ENCODE measurements at regions not wholly inside any gene's neighbourhood (a gene's known extent, or its start where the extent isn't known, plus 50 kb on each side); places are given as distances from the start of the nearest gene placed in this dataset.

DNA sequence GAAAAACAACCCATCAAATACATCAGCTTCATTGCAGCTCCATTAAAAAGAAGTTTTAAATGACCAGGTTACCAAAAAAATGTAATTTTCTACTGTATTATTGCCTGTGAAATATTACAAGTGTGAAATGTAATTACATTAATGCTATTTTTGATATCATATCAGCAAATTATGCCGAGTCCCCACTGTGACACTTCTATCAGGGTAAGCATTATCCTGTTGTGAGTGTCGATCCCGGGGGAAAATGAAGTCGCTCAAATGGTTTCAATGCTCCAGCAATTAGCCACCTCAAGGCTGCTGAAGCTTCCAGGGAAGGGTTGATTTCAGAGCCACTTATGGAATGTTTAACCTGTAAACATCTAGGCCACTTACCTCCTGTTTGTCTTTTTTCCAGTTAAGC, 70.4 kb downstream of the RCN1 start:
- no peak for DNase-seq (ENCODE audit: low read depth, low spot score)

DNA sequence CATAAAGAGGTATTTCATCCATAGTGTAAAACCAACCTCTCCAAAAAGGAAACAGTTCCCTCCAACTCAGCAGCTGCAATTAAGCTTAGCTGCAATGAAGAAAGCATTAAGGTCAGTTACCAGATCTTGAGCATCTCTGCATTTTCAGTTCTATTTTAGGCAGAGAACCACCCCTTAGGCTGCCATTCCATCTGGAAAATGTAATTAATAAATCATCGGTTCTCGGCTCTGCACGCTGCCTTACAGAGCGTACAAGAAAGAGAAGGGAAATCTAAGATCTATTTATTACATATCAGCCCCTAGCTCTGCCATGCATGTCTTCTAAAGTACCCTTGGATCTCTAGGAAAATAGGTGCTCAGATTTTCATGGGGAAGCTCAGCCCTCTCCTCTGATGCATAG, 71.5 kb downstream of the RCN1 start:
- DNase-seq (ENCODE audit: low read depth, low spot score): no peak

DNA sequence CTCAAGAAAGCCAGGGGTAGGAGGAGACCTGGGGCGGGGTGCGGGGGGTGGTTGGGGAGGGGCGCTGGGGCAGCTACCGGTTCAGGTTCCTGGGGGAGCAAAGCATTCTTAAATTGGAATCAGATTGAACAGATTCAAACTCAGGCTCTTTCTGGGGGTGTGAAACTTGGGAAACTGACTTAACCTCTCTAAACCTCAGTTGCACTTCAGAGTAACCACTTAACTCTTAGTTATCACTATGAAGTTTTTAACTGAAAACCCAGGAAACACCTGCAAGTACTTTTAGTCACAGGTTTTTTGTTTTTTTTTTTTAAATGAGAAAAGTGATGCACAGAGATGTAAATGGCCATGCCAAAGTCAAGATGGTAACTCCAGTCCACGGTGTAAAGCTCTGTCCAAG, 72.0 kb downstream of the RCN1 start:
- no peak for DNase-seq (ENCODE audit: low read depth, low spot score)

DNA sequence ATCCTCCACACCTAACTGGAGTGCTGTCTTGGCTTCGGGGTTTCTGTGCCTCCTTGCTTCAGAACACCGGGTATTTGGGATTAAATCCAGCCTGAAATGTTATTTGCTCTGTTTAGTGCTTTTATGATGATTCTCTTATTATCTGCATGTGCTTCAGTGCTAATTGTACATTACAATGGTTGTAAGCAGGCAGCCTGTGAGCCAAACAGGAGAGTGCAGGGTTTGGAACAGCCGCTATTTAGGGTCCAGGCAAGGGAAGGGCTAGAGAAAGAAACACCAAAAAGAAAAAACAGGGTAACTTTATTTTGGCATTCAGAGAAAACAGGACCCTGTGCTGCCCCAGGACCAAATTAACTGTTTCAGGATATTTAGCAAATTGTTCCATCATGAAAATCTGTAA, 72.7 kb downstream of the RCN1 start:
- DNase-seq (ENCODE audit: low read depth, low spot score): no peak

DNA sequence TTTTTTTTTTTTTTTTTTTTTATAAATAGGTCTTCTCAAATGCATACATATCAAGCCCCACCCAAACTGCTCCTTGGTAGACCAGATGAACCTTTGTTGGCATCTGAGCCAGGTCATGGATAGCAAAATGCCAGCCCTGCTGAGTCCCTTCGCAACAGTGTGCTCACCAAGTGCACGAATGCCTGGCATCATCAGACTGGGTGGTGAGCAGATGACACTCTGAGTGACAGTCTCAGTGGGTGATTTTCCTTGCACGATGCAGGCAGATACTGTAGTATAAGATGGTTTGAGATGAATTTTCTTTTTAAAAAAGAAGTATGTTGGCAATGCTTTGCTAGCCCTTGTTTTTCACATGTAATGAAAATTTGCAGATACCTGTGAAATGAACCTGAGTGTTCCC, 74.0 kb downstream of the RCN1 start:
- DNase-seq (ENCODE audit: low read depth, low spot score): no peak

DNA sequence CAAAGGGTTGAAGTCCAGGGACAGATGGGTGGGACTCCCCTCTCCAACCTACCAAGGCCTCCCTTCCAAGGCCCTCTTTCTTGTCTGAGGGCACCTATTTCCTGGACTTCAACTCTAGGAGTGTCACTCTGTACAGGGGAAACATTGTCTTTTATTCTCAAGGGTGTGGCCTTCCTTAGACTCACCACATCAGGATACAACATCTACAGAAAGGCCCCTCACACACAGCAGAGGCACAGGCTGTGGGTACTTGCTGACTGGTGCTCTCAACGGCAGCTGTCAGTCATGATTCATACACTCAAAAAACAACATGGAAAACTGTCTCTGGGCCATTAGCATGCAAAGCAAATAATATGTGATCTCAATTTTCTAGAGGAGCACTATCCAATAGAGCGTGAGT, 78.0 kb downstream of the RCN1 start:
- no peak for DNase-seq (ENCODE audit: low read depth, low spot score)

DNA sequence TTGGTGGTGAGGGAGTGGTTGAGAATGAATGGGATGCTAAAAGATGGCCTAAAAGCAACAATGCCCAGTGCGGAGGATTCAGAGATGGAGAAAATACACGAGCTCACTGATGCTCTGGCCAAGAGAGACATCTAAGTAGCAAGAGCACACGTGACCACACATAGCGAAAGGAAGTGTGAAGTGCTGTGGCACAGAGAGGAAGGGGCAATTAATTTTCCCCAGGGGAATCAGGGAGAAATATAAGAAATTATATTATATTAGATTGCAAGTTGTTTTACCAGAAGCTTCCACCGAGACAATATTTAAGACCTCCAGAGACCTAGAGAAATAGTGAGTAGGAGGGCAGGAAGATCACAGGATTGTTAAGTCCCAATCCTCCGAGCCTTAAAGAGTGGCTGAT, 80.6 kb downstream of the RCN1 start:
- no peak for DNase-seq (ENCODE audit: low read depth, low spot score)

DNA sequence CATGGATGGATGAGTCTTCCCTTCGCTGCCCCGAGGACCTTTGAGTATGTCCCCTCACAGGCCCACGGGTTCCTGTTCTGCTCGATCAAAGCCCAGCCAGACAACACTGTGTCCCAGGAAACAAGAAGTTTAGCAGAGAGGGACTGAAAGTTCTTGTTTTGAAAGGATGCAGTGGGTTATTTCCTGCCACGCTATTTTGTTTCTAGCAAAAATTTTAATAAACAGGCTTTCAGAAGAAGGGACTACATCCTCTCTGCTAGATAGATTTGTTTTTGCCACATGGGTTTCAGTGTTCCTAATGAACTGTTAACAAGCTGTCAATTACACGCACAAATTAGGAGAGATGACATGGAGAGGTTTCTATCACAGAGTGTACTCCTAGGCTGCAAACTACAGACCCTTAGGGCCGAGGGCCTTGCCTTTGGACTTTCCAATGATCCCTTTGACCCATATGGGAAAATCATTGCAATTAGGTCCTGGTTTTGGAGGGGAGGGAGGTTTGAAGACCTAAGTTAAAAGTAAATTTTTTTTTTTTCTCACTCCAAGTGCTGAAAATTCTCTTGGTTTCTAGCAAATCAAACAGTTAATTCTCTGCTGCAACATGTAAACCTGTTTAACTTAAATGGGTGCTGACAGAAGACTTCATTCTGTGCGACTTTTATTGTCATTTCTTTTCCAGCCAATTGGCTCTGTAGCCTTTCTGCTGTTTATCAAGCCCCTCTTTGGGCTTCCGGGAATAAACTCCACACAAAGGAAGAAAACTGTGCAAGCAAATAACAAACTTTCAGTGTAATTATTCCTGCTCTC, 81.4 kb downstream of the RCN1 start:
- DNase-seq (ENCODE audit: low read depth, low spot score): no peak

DNA sequence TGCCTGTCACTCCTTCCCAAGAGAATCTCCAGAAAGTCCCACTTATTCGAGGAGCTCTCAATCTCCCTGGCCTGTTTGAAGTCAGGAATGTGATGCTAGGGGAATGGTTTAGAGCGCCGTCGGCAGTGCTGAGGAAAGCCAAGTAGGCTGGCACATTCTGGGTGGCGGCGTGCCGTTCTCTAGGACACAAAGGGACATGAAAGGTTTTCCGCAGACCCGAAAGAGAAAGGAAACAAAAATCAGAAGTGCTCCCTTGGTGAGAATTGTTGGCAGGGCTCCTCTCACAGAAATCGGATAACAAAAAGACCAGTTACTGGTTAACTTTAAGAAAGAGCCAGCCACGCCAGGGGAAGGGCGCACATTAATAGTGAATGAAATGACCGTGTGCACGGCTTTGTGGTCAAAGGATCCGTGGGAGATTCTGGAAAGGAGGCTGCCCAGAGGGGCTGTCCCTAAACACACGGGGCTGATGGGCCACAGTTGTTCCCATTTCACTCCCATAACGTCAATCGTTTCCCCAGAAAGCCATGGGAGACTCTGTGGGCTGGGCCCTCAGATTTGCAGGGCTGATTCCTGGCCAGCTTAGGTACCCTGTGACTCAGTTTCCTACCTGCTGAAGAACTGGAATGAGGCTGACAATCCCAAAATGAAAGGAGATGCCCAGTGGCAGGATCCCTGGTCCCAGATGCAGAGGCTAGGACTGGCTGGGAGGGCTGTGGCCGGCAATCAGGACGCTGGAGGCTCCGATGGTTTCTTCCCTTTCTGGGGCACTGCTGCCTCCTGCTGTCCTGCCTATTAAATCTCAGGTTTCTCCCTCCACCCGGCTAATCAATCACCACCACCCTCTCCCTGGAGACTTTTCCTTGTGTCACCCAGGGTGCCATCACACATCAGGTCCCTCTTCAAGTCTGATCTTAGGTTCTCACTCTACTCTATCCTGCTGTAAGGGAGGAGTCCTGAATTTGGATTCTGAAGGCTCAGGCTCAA, 82.3 kb downstream of the RCN1 start:
- DNase-seq (ENCODE audit: low read depth, low spot score): no peak

DNA sequence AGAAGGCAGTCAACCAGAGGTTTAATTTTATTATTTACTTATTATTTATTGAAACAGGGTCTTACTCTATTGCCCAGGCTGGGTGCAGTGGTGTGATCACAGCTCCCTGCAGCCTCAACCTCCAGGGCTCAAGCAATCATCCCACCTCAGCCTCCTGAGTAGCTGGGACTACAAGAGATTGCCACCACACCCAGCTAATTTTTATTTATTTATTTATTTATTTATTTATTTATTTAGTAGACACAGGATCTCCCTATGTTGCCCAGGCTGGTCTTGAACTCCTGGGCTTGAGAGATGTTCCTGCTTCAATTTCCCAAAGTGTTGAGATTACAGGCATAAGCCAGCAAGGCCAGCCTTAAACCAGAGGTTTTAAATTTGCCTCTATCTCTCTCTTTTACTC, 83.1 kb downstream of the RCN1 start:
- DNase-seq (ENCODE audit: low read depth, low spot score): no peak

DNA sequence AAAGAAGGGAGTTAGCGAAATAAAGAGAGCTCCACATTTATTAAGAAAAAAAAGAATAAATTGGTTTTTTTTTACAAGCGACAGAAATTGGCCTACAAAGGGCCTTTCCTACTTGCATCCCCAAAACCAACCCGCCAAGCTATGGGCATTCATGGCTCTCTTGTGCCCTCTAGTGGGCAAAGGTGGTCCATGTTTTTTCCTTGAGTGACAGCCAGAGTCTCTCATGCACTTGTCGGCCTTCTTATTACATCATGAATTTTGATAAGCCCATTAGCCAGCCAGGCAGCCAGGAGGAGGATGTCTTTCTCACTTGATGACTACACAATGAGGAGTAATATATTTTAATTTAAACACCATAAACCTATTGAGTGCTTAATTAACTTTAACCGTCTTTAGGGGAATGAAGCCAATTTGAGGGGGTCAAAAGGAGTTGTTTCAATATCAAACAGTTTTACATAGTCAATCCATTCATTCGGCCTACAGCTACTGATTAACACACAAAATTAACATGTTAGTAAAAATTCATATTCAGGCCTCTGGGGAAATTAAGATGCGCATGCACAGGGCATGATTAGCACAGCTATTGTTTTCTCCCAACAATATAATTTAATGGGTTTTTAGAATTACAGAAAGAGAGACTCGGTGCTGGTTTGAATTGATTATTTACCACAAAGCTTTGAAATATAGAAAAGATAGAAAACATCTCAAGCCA, 85.5 kb downstream of the RCN1 start:
- peak; percentile 48 for DNase-seq (ENCODE audit: low read depth, low spot score)

DNA sequence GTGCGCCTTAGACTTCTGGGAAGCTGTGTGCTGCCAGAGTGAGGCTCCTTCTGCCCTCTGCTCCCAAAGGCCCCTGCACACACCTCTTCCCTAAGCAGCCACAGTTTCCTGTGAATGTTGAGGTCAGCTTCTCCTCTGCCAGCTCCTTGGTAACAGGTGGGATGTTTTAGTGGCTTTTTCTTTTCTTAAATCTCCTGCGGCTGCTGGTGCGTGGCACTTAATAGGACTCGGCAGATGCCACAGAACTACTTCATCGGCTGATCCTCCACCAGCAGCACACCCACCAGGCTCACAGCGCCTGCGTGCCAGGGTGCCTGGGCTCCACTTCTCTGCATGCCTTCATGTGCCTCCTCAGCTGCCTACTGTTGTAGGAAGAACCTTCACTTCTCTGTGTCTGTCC, 87.8 kb downstream of the RCN1 start:
- no peak for DNase-seq (ENCODE audit: low read depth, low spot score)

DNA sequence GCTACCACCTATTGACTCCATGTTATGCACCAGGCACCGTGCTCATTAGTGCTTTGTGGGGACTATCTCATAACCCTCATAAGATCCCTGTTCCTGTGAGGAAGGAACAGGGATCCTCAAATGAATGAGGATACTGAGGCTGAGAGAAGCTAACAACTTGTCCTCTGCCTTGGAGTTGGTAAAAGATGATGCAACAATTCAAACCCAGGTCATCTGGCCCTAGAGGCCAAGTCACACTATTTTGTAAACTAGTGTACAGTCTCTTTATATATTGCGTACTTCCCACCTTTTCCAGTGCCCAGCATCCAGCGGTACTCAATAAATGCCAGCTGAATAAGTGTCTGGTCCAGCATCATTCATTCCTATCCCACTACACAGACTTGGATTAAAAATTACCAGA, 92.6 kb downstream of the RCN1 start:
- DNase-seq (ENCODE audit: low read depth, low spot score): no peak

DNA sequence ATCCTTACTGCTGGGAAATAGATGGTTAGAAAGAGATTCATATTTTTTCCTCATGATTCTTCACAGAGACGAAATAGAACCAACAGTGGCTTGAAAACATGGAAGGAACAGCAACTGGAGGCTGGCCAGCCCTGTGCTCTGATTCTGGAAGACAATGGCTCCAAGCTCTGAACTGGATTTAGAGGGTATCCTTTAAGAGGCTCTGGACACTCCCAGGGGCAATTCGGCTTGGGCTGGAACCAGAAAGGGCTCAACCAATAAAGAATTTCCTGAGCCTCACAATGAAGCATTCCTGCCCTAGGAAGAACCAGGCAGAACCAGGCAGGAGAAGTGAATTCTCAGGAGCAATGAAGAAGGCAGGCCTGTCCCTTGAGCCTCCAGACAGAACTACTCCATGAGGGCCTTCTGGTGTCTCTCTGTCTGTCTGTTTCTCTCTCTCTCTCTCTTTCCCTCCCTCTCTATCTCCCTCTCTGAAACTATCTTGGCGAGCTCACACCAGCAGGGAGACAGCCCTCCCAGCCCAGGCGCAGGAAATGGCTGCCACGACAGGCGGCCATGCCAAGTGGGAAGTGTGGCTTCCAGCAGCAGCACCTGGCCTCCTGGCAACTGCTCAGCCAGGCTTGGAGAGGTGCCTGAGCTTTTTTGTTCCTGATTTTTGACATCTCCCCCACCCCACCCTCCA, 93.3 kb downstream of the RCN1 start:
- no peak for DNase-seq (ENCODE audit: low read depth, low spot score)

DNA sequence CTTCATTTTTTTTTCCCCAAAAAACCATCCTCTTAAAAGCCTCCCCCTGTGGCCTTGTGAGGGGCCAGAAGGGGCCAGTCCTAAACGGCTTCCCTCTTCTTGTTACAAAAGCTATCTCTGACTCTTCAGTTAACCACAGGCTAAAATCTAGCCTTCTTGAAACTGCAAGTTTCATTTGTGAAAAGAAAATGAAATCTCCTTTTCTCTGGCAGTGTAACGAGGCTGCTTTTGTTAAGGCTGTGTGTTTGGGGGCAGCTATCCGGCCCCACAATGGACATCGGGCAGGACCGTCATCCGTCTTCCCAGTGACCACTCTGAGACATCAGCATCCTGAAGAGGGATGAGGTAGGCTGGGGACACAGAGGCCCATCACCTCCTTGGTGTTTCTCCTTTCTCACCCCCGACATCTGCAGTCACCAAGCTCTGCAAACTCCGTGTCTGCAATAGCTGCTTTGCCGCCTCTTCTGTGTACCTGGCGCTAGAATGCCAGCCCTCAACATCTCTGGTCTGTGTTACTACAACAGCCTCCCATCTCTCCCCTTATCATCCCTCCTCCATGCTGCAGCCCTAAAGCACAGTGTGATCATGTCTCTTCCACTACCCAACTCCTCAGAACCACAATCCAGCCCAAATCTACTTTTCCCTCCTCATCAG, 94.0 kb downstream of the RCN1 start:
- DNase-seq (ENCODE audit: low read depth, low spot score): no peak

DNA sequence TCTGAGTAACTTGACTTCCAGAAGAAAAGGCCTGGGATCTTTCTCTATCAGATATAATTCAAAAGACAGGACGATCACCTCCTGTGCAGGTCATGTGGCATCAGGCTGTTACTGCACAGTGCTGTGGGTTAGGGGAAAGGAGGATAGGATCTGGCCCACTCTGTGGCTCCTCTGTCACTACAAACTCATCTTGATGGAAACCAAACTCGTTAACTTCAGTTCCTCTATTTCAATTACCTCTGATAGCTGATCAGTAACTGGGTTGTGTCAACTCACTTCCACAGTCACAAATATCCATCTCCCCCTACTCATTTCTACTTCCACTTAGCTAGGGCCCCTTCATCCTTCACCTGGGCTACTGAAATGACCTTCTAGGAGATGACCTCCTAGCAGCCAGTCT, 95.2 kb downstream of the RCN1 start:
- DNase-seq (ENCODE audit: low read depth, low spot score): no peak

DNA sequence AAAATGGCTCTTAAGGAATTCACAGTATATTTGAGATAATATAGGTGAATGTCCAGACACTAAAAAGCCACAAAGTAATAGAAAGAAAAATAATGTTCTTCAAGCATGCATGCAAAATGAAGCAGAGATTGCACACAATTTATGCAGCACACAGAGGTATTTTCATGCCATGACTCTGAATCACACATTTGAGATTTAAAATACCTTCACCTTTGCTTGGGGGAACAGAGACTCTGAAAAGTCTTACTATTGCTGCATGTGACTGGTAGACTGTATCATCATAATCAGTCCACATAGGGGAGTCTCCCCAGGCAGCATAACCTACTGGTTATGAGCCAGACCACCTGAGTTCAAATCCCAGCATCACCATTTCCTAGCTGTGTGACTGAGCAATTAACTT, 96.2 kb downstream of the RCN1 start:
- no peak for DNase-seq (ENCODE audit: low read depth, low spot score)

DNA sequence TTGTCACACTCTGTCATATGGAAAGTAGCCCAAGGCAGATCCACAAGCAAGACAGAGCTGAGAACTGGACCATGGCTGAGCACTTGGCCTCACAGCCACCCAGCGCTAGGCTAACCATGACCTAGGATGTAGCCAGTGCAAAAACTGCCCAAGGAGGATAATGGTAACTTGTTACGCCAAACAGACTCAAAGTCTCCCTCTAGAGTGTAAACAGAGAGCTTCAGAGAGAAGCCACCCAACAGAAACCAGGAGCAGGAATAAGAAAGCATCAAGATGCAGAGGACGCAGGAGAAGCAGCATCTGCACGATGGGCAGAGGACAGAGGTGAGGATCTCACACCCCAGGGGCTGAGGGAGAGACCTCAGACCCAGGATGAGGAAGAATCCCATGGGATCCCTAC, 97.9 kb downstream of the RCN1 start:
- DNase-seq (ENCODE audit: low read depth, low spot score): no peak

DNA sequence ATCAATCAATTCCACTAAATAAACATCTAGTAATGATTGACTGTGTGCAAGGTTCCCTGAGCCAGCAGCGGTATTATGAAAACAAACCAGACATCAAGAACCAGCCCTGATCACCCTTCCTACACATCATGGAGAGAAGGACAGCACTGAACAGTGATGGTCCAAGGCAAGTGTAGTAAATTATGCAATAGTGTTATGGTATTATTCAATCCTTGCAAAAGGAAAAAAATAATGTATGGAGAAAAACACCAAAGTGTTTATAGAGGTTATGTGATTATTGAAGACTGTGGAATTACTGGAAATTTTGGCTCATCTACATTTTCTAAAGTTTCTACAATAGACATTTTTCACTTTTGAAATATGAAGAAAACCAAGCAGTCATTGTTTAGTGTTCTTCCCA, 105.3 kb downstream of the RCN1 start:
- no peak for DNase-seq (ENCODE audit: low read depth, low spot score)

DNA sequence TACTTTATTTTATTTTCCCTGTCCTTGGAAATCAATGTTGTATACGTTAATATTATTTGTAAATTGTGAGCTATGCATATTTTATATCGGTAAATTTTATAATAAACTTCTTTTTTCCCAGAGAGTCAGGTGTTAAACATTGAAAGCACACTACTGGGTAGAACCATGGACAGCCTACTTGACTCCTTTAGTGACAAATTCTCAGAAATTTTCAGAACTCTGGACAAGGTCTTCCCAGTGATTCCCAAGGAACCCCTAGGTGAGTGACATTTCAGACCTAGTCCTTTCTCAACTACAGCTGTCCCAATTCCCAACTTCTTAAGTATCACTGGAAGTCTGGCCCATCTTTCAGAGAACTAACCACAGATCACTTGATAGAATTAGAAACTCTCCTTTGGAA, 107.2 kb downstream of the RCN1 start:
- no peak for DNase-seq (ENCODE audit: low read depth, low spot score)
